HG02973 (cell line): ENCODE measurements at regions not wholly inside any gene's neighbourhood (a gene's known extent, or its start where the extent isn't known, plus 50 kb on each side); places are given as distances from the start of the nearest gene placed in this dataset.
"Not testable (repeated sequence)": the region's sequence is repeated elsewhere in the genome, so short reads cannot be mapped to it uniquely, and the experiment has no call there.

Experiments used
- ATAC-seq: cut with Tn5 transposase; IDR thresholded peaks from one replicate; pipeline ENCODE4 v1.9.1; 2021; ENCODE audit warnings: moderate library complexity; ENCODE audit not compliant: unreplicated experiment

- ATAC-seq: no peak
Measured at GRCh38 chr9:79046401-79046800, 525.4 kb upstream of the TLE4 start.

DNA sequence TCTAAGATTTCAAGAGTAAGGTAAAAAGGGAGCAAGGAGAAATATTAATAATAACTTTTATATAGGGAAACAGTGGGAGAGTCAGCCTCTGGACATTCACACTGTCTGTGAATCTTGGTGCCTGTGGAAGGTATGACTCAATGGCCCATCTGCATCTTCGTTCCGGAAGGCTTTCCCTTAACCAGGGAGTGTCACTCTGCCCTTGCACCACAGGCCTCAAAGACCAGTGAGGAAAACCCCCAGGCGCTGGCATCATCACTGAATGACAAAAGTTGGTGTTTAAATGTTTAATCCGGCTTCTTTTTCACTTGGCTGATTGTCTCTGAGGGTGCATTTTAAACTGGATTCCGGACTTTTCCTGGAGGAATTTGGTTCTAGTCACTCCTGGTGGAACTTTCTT is 522.4 kb upstream of the TLE4 start:
- ATAC-seq: no peak

GRCh38 chr9:79053598-79053997 is 518.2 kb upstream of the TLE4 start:
- ATAC-seq: no peak

DNA sequence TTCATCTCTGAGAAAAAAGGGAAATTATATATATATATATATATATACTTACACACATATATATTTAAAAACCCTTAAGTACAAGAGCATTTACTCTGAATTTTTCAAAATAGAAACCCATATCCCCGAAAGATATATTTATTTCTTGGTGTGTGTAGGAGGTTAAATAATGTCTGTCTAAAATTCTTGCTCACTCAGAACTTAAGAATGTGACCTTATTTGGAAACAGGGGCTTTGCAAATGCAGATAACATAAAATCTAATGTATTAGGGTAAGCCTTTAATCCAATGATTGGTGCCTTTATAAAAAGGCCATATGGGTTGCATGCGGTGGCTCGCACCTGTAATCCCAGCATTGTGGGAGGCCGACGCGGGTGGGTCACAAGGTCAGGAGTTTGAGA is 517.3 kb upstream of the TLE4 start:
- no peak for ATAC-seq

GRCh38 chr9:79056041-79056440 is 515.7 kb upstream of the TLE4 start:
- ATAC-seq: no peak

DNA sequence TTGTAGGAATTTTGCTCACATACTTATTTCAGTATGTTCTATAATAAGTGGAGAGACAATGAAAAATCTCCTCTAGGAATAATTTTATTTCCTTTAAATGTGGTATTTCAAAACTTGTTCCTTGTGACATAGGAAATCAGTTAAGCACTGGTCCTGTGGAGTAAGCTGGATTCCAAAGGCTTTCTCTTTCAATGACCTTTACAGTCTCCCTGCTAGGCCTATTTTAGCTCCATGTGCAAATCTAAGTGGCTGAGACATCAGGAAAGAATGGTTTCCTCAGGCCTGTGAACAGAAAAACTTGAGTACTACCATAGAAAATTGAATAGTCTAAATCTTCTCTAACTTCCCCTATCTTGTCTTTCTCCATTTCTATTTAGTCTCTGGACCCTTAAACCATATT is 514.2 kb upstream of the TLE4 start:
- ATAC-seq: no peak

DNA sequence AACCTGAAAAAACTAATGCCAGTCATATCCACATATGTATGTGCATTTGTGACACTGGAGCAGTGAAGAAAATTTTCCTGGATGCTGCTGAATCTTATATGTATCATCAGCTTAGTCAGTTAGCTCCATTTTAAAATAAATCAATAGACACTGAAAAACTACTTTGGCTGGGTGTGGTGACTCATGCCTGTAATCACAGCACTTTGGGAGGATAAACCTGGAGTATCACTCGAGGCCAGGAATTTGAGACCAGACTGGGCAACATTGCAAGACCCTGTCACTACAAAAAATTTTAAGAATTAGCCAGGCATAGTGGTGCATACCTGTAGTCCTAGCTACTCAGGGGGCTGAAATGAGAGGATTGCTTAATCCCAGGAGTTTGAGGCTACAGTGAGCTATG is 511.0 kb upstream of the TLE4 start:
- no peak for ATAC-seq

DNA sequence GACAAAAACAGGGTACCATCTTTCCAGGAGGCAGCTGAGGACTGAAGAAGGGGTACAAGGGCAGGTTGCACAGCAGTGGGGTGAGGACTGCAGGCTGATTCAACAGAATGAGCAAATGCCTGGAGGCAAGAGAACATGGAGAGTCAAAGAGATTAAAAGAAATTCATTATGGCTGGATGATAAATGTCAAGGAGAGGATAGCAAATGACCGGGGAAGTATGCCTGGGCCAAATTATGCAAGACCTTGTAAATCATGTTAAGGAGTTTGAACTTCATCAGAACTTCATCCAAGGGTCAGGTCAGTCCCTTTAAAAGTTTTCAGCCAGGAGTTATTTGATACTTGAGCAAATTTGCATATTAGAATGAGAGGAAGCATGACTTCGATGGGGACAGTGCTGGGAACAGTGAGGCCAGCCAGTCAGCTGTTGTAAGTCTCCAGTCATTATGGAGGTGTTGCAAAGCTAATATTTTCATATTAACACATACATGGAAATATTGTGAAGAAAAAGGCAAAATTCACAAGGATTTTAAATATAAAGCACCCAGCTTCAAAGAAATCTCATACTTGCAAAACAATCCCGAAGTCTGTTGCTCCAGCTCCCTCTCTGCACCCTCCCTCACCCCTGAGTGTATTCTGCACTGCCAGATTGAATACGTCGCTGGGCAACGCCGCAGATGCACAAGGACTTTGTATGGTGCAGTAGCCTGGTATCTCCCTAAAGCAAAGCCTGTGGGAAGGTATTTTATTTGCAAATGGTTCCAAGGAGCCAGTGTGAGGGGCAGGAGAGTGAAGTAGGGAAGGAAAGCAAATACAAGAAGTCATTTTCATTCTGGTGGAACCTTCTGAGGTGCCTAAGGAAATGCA is 509.8 kb upstream of the TLE4 start:
- ATAC-seq: no peak

GRCh38 chr9:79073201-79073600 is 498.6 kb upstream of the TLE4 start:
- ATAC-seq: no peak

- ATAC-seq: no peak
Measured at GRCh38 chr9:79080536-79080935, 491.2 kb upstream of the TLE4 start.

DNA sequence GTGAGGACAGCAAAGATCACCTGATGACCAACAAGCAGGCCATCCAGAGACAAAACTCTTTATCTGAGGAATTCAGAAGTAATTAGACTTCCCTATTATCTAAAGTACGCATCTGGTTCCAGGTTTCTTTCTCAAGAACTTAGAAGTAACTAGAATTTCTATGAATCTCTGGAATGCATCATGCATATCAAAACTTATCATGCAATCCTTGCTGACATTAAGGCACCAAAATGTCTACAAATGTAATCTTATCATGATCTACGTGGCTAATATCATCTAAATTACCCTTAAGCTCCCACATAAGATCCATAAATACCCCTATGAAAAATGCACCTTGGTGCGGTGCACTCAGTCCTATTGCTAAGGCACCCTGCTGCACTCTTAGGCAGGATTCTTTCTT is 488.1 kb upstream of the TLE4 start:
- no peak for ATAC-seq

DNA sequence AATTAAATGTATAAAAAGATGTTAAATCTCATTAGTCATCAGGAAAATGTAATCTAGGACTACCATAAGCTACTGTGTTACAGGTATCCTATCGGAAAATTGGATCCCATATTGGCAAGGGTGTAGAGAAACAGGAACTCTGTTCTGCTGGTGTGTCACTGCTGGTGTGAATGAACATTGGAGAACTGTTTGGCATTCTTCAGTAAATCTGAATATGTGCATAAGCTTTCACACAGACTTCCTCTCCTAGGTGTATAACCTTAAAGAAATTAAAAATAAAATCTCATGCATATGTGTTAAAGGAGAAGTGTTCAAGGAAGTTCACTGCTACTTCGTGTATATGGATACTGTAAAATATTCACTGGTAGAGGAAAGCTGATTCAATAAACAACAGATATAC is 484.6 kb upstream of the TLE4 start:
- ATAC-seq: no peak

DNA sequence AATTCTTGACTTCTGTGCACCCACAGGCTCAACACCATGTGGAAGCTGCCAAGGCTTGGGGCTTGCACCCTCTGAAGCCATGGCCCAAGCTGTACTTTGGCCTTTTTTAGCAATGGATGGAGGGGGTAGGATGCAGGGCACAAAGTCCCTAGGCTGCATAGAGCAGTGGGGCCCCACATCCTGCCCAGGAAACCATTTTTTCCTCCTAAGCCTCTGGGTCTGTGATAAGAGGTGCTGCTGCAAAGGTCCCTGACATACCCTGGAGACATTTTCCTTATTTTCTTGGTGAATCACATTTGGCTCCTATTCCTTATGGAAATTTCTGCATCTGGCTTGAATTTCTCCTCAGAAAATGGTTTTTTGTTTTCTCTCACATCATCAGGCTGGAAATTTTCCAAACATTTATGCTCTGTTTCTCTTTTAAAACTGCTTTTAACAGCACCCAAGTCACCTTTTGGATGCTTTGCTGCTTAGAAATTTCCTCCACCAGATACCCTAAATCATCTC is 482.7 kb upstream of the TLE4 start:
- no peak for ATAC-seq

DNA sequence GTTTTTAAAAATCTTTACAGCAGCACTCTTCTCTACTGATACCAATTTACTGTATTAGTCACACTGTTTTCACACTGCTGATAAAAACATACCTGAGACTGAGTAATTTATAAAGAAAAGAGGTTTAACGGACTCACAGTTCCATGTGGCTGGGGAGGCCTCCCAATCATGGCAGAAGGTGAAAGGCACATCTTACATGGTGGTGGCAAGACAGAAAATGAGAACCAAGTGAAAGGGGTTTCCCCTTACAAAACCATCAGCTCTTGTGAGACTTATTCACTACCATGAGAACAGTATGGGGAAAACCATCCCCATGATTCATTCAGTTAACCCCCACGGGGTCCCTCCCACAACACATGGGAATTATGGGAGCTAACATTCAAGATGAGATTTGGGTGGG is 481.9 kb upstream of the TLE4 start:
- ATAC-seq: not testable (repeated sequence)

DNA sequence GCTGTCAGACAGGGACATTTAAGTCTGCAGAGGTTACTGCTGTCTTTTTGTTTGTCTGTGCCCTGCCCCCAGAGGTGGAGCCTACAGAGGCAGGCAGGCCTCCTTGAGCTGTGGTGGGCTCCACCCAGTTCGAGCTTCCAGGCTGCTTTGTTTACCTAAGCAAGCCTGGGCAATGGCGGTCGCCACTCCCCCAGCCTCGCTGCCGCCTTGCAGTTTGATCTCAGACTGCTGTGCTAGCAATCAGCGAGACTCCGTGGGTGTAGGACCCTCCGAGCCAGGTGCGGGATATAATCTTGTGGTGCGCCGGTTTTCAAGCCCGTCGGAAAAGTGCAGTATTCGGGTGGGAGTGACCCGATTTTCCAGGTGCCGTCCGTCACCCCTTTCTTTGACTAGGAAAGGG is 468.5 kb upstream of the TLE4 start:
- not testable (repeated sequence) for ATAC-seq

DNA sequence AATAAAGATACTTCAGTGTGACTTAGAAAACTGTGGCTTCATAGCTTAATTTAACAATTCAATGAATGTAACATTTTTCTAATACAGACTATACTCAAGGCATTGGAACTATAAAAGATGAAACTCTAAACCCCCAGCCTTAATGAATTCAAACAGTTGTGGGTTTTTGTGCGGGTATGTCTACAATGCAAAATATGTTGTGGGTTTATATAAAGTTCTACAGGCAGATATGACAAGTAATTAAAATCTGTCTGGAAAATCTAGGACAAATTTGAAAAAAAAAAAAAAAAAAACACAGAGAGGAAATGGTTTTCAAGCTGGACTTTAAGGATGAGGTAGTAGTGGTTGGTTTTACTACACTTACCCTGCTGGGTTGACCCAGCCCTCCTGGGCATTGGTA is 467.5 kb upstream of the TLE4 start:
- no peak for ATAC-seq

GRCh38 chr9:79104951-79105350 is 466.8 kb upstream of the TLE4 start:
- ATAC-seq: no peak

DNA sequence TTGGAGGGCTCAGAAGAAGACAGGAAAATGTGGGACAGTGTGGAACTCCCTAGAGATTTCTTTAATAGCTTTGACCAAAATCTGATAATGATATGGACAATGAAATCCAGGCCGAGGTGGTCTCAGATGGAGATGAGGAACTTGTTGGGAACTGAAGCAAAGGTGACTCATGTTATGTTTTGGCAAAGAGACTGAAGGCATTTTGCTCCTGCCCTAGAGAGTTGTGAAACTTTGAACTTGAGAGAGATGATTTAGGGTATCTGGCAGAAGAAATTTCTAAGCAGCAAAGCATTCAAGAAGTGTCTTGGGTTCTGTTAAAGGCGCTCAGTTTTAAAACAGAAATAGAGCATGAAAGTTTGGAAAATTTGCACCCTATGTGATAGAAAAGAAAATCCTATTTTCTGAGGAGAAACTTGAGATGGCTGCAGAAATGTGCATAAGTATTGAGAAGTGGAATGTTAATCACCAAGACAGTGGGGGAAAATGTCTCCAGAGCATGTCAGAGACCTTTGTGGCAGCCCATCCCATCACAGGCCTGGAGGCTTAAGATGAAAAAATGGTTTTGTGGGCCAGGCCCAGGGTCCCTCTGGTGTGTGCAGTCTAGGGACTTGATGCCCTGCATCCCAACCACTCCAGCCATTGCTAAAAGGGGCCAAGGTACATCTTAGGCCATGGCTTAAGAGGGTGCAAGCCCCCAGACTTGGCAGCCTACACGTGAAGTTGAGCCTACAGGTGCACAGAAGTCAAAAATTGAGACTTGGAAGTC is 463.7 kb upstream of the TLE4 start:
- no peak for ATAC-seq

- no peak for ATAC-seq
Measured at GRCh38 chr9:79111653-79112052, 460.1 kb upstream of the TLE4 start.

- ATAC-seq: no peak
Measured at GRCh38 chr9:79115176-79115575, 456.6 kb upstream of the TLE4 start.

DNA sequence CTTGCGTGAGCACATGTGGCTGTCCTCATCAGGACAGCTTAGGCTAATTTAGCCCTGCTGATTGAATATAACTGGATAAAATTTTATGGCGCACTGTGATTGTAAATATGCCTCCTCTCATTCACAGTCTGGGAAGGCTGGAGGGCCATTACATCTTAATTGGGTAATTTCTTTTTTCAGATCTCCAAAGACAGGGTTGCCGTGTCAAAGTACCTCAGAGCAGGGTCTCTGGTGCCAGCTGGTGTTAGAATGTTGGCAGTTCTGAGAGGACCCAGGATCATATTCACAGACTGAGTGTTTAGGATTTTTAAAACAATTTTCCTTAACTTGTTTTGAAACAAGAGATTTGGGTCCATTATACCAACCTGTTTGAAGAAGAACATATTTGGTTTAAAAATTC is 455.7 kb upstream of the TLE4 start:
- ATAC-seq: no peak

DNA sequence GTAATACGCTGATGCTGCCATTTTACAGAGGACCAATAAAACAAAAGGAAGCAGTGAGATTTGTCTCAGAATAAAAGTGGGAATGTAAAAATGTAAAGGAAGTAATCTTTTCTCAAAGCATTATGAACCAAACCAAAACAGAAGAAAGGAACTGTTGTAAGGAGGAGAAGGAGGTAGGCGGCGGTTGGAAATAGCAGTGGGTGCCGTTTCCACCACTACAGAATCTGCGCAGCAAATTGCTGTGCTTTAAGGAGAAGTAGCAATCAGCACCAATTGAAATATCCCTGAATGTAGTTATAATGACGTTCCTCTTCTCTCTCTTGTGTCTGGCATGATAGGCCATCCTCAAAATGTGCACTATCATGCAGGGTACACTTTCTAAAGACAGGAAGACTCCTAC is 455.1 kb upstream of the TLE4 start:
- no peak for ATAC-seq
